GM12873 (cell line): ENCODE measurements at regions not wholly inside any gene's neighbourhood (a gene's known extent, or its start where the extent isn't known, plus 50 kb on each side); places are given as distances from the start of the nearest gene placed in this dataset.

Experiments
- TF ChIP-seq, protein P1 (sequence below): IDR thresholded peaks from 2 replicates; pipeline ENCODE4 v1.5.1; 2012; ENCODE audit warnings: low read depth, mild to moderate bottlenecking, moderate library complexity, low read length, control low read depth; ENCODE audit not compliant: insufficient read depth; ENCODE audit errors: missing control alignments

DNA sequence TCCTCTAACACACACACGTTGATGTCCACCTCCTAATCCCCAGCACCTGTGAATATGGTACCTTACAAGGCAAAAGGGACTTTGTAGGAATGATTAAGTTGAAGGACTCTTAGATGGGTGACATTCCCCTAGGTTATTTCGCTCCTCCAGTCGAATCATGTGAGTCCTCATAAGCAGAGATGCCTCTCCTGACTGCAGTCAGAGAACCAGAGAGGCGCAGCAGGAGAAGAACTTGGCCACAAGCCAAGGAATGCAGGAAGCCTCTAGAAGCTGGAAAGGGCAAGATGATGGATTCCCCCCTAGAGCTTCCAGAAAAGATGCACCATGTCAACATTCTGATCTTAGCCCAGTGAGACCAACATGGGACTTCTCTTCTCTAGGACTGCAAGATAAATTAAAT is 133.1 kb upstream of the PTPRT start:
- TF ChIP-seq, protein P1, sequence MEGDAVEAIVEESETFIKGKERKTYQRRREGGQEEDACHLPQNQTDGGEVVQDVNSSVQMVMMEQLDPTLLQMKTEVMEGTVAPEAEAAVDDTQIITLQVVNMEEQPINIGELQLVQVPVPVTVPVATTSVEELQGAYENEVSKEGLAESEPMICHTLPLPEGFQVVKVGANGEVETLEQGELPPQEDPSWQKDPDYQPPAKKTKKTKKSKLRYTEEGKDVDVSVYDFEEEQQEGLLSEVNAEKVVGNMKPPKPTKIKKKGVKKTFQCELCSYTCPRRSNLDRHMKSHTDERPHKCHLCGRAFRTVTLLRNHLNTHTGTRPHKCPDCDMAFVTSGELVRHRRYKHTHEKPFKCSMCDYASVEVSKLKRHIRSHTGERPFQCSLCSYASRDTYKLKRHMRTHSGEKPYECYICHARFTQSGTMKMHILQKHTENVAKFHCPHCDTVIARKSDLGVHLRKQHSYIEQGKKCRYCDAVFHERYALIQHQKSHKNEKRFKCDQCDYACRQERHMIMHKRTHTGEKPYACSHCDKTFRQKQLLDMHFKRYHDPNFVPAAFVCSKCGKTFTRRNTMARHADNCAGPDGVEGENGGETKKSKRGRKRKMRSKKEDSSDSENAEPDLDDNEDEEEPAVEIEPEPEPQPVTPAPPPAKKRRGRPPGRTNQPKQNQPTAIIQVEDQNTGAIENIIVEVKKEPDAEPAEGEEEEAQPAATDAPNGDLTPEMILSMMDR = no peak

DNA sequence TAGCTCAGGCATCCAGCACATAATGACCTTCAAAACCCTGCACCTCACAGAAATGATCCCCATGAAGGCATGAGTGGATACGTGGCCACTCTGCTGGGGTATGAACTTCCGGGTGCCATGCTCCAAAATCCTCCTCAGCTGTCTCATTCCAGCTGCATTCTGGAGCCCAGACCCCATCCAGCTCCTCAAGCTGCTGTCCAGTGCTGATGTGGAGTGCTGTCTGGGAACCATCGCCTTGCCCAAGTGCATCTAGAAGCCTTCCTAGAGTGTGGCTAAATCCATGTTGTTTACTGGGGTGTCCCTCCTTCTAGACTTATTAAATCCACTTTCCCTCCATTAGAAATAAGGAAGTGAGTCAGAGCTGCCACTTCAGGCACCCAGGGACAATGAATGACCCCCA is 130.8 kb upstream of the PTPRT start:
- TF ChIP-seq, protein P1 = no peak

DNA sequence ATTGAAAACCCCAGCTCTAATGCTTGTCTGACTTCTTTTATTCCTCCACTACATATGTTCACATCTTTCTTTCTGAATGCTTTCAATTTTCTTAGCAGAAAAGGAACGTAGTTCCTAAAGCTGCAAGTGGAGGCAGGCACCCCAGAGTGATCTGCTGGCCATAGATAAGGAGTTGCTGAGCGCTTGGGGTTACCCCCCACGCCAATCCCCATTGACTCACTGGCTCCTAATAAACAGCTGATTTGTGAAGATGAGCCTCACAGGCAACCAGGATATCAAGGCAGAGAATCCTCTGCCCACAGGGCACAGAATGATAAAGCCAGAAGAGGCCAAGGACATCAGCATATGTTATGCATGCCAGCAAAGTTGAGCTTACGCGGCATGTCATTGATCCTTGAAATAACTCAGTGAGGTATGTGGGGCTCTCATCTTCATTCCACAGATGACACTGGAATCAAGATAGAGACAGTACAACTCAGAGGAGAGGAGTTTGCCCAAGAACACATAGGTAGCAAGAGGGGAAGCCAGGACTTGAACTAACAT is 129.1 kb upstream of the PTPRT start:
- TF ChIP-seq, protein P1 = no peak

DNA sequence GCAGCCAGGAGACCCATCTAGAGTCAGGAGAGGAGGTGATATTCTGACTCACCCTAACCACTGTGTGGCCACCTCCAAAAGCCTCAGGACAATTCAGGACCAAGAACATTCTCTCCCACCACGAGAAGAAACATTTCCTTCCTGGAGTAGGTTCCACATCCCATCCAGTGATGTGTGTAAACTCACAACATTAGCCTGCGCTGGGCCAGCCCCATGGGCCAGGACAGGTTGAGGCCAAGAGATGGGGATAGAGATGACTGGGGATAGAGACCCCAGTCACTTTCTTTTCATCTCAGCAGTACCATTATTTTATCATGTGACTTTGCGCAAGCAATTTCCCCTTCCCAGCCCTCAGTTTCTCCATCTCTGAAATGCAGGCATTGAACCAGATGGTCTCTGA is 126.6 kb upstream of the PTPRT start:
- TF ChIP-seq, protein P1 = no peak

DNA sequence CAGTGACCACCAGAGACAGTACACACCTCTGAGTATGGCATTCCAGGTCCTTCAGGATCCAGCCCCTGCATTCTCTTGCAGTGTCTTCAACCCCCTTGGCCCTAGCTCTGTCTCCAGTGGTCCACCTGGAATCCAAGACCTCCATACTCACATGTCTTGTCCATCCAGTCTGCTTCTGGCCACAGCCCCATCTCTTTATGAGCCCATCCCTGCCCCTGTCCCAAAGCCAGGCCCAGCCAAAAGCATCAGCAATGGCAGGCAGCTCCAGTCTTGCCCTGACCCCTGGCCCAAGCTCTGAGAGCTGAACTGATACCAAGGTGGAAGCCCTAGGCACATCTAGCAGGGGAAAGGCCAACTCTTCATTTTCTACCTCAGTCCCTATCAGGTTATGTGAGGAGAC is 119.6 kb upstream of the PTPRT start:
- TF ChIP-seq, protein P1 = no peak

DNA sequence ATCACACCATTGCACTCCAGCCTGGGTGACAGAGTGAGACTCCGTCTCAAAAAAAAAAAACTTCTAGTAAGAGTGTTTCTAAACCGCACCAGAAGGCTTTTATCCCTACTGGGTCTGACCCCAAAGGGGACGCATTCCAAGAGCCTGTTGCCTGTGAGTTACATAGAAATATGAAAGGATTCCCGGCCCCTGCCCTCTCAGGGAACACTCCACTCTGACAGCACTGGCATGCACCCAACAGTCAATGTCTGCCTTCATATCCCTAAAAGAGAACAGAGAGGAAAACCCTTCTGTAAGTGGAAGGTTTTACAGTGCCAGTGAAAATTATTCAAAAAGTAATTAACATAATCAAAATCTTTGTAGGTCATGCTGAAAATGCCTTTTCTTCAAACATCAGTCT is 117.1 kb upstream of the PTPRT start:
- TF ChIP-seq, protein P1 = no peak

DNA sequence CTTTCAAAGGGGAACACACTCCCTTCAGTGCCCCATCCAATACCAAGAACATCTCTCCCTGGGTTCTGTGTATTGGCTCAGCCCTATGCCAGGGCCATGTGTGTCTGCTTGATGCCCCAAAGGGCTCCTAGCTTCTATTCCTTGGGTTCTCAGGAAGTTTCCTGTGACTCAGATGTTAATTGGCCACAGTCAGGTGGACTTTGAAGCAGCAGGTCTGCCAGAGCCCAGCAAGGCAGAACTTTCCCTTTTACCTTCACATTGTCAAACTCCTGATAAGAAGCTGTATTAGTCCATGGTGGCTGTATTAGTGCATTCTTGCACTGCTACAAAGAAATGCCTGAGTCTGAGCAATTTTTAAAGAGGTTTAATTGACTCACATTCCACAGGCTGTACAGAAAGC is 116.0 kb upstream of the PTPRT start:
- TF ChIP-seq, protein P1 = no peak
